ENCODE measurements at regions not wholly inside any gene's neighbourhood (a gene's known extent, or its start where the extent isn't known, plus 50 kb on each side); places are given as distances from the start of the nearest gene placed in this dataset.

- TF ChIP-seq EZH2phosphoT487 (IDR thresholded peaks at IDR 0.05; ENCODE audit: insufficient read depth, low read depth) (no peak), EZH2 (IDR thresholded peaks at IDR 0.05; ENCODE audit: insufficient read depth, poor library complexity, severe bottlenecking) (no peak)
Measured at GRCh38 chr12:47556261-47557030, 149.4 kb downstream of the RPAP3 start.
